Fibroblast of skin of abdomen (primary cell): ENCODE measurements at regions not wholly inside any gene's neighbourhood (a gene's known extent, or its start where the extent isn't known, plus 50 kb on each side); places are given as distances from the start of the nearest gene placed in this dataset.
A peak's percentile ranks its signal among the peaks of the same experiment; 100 is the strongest.
"Not testable (repeated sequence)": the region's sequence is repeated elsewhere in the genome, so short reads cannot be mapped to it uniquely, and the experiment has no call there.

Source experiments
- DNase-seq: peaks from one replicate; pipeline ENCODE4 v3.0.0-alpha.2; 2013

DNA sequence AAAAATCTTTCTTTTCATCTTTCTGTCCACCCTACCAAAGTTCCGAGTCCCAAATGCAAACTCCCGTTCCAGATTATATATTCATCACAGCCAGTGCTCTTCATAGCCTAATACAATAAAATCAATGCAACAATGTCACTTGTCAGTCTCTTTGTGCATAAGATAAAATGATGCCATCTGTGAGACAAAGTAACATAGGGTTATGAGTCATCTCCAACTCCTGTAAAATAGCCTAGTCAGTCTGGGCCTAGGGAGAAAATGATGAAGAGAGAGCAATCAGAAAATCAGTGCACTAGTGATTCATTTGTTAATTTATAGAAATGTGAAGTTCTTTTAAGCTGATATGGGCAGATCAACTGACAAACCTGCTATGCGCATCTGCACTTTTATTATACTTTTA lies 689.1 kb upstream of the DIAPH2 start:
- no peak for DNase-seq

DNA sequence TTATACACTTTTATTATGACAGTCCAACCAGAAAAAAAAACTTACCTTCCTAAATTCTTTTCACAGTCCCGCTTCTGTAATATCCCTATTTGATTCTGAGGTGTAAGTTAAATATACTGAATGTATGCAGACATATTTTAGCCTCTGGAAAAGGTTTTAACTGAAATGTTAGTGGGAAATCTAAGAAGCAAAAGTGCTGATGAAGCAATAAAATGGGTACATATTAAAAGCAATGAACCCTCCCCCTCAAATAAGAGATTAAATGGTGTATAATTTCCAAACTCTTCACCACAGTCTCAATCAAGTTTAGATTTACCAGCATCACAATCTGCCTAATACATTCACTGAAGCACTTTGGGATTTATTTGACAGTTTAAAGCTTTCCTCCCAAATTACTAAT lies 688.3 kb upstream of the DIAPH2 start:
- no peak for DNase-seq

DNA sequence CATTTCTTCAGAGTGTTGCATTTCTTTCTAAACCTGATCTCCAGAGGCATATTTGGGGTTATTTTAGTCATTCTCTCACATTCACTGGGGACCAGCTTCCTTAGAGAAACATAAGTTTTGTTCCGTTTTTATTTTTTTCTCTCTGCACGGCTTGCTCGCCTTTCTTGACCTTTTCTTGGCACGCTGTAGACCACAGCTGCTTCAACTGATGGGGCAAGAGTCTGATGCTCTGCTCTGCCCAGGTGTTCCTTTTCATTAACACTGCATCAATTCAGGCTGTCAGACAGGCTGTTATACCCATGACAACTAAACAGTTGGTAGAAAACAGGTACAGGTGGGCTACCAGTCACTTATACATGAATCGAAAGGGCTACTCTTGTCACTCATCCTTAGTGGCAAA lies 682.2 kb upstream of the DIAPH2 start:
- peak; percentile 0 for DNase-seq

DNA sequence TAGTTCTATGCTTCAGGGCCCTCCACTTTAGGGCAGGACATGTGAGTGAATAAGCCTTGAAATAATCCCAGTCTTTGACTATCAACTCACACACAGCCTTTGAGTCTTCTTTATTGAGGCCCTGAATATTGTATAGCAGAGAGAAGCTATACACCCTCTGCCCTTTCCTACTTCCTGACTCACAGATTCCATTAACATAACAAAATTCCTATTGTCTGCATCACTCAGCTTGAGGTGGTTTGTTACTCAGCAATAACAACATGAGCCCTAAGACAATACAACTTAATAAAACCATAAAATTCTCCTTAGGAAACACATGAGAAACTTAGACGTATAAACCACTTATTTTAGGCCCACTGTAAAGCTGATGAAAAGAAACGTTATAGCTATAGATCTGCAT lies 680.3 kb upstream of the DIAPH2 start:
- peak; percentile 12 for DNase-seq

DNA sequence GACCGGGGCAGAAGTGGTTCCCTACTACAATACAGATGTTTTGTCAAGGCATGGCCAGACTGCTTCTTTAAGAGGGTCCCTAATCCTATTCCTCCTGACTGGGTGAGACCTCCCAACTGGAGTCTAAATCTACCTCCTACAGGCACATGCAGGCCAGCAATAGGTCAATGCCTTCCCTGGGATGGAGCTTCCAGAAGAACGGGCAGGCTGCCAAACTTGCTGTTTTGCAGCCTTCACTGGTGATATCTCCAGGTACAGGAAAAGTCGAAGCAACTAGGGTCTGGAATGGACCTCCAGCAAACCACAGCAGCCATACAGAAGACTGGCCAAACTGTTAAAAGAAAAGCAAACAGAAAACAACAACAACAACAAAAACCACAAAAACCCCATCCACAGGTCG lies 678.4 kb upstream of the DIAPH2 start:
- no peak for DNase-seq

DNA sequence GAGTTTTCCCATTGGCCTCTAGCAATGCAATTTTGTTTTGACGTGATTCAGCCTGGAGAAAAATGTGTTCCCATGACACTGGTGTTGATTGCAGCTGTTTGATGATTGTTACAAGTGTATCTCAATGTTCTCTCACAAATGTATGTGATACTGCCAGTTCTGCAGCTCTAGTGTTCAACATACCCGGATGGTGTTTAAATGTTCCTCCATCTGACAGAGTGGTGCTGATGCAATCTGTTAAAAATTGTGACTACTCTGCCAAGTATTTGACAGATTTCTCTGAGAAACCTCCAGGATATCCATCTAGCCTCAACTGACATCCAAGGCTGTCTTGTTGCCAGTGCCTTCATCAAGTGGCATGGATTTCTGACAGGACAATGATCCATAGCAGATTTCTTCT lies 657.2 kb upstream of the DIAPH2 start:
- DNase-seq = peak; percentile 1

DNA sequence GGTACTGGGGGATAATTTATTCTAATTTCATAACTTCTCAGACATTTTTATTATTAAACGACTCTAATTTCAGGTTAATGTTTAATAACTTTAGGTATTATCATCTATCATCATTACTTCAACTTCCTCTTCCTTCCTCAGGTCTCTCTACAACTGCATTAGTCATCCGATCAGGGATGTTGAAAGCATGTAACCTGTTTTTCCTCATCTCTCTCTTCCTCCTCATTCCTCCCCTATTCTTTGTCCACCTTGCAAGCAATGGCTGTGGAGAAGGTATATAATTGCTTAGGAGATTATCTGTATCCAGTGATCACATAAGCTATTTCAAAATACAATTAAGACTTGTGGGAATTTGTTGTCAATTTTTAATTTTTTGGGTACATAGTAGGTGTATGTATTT lies 632.6 kb upstream of the DIAPH2 start:
- no peak for DNase-seq

DNA sequence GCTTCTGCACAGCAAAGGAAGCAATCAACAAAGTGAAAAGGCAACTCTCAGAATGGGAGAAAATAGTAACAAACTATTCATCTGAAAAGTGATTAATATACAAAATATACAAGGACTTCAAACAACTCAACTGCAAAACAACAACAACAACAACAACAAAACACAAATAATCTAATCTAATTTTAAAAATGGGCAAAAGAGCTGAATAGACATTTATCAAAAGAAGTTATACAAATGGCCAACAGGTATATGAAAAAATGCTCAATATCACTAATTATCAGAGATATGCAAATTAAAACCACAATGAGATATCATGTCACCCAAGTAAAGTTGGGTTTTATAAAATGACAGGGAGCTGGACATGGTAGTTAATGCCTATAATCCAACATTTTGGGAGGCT lies 602.8 kb upstream of the DIAPH2 start:
- no peak for DNase-seq

DNA sequence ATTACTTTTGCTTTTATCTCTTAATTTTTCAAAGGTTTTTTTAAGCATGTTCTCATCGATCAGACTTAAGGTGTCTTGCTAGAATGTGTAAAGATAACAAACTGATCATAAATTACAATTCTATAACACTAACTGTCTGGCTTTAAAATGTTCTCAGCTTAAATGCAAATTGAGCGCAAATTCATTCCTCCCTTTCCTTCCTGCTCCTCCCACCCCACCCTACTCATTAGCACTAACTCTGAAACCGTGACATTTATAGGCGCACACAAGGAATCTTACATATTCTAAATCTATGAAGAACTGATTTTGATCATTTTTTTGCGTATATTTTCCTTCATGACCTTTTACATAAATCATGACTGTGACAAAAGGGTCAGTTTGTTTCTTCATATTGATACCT lies 590.0 kb upstream of the DIAPH2 start:
- DNase-seq = no peak

DNA sequence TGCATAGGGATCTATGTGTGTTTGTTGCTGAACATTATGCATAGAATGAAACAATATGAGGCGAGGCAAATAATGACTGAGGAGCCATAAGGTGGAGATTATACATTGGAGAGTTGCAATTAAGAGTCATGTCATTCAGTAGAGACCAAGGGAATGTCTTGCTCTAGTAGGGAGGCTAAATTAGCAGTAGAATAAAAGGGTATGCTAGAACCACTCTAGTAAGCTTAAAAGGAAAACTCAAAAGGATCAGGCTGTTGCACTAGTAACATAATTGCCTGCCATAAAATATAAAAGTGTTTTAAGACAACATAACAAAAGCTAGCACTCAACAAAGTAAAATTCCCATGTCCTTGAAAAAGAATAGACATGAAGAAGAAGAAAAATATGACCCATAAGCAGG lies 586.2 kb upstream of the DIAPH2 start:
- DNase-seq = no peak

DNA sequence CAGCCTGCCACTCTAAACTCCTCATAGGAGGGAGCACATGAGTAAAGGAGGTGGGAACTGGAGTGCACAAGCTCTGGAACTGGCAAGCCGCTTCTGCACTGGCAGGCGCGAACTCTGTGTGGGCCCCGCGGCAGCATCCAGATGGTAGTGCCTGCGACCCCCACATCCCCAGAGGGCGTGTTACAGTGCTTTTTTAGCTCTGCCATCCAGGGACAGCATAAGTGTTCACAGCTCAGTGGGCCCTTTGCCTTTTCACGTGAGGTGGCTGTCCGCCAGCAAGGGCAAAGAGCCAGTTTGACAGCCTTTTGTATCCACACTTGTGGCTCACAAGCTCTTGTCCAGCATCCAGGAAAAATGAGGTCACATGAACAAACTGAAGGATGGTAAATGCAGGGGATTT lies 581.6 kb upstream of the DIAPH2 start:
- DNase-seq = no peak

DNA sequence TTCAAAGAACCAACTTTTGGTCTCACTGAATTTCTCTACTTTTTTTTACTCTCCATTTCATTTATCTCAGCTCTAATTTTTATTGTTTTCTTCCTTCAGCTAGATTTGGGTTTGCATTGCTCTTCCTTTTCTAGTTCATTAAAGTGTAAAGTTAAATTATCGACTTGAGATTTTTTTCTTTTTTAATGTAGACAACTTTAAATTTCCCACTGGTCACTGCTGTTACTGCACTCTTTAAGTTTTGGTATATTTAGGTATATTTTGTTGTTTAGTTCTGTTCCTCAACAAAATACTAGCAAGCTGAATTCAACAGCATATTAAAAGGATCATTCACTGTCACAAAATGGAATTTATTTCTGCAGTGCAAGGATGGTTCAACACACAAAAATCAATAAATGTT lies 572.0 kb upstream of the DIAPH2 start:
- no peak for DNase-seq

DNA sequence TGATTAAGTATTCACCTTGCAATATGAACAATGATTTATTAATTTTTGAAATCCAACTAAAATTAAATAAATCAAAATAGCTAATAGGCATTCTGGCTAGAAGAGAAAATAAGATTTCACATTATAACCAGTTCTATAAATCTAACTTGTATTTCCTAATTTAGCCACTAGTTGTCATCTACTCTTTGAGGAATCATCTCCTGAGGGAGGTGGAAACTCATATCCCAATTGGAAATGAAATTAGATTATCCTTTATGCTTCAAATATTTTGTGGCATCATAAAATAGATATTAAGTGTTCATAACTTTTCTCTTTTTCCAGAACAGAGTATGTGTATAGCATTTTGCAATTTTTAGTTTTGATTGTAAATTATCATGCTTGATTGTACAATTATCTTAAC lies 558.5 kb upstream of the DIAPH2 start:
- no peak for DNase-seq

DNA sequence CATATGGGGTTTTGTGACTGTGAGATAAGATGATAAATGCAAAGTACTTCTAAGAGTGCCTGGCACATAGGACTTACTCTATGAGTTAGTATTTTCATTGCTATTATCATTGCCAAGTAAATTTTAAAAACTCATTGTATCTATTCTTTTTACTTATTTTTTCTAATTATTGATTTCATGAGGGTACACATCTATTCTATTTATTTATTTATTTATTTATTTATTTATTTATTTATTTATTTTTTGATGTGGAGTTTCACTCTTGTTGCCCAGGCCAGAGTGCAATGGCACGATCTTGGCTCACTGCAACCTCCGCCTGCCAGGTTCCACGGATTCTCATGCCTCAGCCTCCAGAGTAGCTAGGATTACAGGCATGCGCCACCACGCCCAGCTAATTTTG lies 556.6 kb upstream of the DIAPH2 start:
- DNase-seq = not testable (repeated sequence)

DNA sequence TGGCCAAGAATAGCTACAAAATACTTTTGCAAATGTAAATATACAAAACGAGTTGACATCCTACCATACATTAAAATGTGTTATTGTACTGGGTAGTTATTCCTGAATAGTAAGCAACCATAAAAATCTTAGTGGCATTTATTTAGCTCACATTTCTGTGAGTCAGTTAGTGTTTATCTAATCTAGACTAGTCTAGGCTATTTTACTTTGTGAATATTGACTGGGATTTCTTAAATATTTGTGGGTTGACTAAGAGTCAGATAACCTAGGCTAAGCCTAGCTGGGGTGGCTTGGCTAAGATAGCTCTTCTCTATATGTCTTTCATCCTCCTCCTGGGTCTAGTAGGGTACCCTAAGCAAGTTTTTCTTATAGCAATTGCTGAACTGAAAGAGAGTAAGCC lies 543.8 kb upstream of the DIAPH2 start:
- no peak for DNase-seq

DNA sequence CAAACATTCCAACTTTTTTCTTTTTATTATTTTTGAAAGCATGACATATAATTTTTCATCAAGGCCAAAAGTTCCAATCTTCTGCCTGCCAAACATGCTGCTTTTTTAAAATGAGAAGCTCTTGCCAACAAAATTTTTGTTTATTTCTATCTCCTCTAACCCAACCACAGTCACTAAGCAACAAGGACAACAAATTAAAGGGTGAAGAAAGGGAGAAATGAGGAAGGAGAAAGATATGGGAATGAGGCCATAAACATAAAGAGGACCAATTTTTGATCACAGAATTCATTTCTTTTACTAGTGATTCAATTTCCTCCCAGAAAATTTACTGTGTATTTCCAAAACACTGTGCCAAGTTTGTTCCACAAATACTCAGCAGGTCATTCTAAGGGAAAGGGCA lies 537.0 kb upstream of the DIAPH2 start:
- no peak for DNase-seq

DNA sequence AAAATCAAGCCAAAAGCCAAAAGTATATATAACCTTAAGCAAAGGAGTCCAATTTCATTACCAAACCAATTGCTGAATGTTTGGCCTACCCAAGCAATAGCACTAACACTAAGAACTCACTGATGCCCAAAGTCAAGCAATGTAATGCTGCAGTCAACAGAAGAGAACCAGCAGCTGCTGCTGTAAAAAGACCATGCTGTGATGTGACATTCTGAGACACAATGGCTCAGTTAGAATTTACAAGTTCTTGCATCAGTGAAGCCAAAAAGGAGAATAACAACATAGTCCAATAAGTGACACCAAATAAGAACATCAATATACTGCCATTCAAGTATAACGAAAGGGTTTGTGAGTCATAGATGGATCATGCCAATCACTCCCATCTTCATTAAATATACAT lies 514.0 kb upstream of the DIAPH2 start:
- no peak for DNase-seq

DNA sequence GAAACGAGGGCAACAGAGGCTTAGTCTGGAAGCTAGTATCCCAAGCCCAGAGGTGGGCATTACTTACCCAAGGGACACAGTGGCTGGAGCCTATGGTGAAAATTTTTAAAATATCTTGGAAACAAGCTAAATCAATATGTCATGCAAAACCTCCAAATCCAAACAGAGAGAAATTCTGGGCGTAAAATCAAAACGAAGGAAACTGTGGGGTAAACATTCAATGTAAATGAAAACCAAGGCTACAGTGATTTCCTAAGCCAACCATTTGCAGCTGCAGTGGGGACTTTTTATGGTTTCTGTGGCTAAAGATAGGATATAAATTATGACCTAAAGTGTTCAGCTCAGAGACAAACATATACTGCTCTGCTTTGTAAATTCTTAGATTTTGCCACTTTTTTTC lies 507.7 kb upstream of the DIAPH2 start:
- no peak for DNase-seq

DNA sequence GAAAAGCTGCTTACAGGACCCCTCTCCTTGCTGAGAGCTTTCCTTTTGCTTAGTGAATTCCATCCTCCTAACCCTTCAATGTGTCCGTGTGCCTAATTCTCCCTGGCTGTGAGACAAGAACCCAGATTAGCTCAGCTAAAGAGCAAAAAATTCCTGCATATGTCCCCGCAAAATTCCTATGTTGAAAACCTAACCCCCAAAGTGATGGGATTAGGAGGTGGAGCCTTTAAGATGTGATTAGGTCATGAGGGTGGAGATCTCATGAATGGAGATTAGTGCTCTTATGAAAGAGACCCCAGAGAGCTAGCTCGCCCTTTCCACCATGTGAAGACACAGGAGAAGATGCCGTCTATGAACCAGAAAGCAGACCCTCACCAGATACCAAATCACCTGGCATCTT lies 503.0 kb upstream of the DIAPH2 start:
- DNase-seq = no peak

DNA sequence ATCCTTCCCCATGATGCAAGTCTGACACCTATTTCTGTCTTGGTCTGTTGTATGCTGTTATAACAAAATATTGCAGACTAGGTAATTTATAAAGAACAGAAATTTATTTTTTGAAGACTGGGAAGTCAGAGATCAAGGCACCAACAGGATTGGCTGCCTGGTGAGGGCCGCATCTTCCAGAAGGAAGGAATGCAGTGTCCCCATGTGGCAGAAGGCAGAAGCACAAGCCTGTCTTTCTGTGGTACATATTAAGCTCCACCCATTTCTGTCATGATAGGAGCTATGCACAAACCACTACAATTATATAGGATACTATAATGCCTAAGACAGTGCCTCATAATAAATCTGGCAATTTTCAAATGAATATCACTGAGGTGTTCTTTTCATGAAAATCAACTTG lies 502.3 kb upstream of the DIAPH2 start:
- no peak for DNase-seq

DNA sequence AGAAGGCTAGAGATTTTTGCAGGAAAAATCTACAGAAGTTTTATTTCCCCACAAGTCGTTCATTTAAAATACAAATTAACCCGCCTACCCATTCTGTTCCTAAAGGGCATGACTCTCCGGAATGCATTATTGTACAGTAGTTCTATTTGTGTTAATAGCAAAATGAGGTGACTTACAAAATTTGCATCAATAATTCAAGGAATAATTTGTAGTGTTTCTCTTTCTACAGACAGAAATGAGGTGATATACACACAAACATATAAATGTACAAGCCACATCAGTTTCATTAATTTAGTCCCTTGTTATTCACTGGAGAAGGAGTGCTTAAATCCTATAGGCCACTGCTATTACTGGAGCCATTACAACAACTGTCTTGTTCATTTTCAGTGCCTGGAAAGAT lies 501.3 kb upstream of the DIAPH2 start:
- no peak for DNase-seq

DNA sequence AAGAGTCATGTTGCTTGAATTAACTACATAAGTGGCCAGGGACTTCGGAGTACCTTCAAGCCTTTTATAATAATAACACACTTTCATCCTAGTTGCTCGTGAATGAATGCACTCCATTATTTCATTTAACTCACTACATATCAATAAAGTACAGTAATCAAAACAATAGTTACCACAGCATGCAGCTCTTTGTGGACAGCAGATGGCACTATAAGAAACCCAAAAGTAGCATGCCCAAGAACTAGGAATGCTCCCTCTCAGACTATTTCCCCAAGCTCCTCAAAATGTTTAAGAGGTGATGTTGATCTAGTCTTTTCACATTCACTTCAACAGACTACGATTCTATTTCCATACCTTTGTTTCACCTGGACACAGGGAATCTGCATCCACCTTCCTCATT lies 500.8 kb upstream of the DIAPH2 start:
- DNase-seq = no peak

DNA sequence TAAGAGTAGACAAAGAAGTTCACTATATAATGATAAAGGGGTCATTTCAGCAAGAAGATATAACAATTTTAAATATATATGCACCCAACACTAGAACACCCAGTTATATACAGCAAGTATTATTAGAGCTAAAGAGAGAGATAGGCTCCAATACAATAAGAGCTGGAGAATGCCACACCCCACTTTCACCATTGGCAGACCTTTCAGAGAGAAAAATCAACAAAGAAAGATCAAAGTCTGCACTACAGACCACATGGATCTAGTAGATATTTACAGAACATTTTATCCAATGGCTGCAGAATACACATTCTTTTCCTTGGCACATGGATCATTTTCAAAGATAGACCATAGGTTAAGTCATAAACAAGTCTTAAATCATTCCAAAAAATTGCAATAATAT lies 479.7 kb upstream of the DIAPH2 start:
- no peak for DNase-seq

DNA sequence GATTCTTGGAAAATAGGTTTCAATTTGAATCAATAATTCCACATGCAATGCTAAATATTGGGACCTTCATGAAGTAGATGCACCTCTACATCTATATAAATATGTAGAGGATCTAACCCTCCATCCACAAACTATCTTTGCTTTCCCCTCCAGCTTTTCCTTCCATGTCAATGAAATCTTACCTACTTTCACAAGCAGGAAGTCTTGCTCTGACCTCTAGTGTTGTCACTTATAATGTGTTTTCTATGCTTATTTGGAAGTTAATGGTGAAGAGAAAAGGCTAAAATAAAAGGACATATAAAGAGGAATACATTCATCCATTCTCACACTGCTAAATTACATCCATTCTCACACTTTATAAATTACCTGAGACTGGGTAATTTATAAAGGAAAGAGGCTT lies 472.7 kb upstream of the DIAPH2 start:
- no peak for DNase-seq

DNA sequence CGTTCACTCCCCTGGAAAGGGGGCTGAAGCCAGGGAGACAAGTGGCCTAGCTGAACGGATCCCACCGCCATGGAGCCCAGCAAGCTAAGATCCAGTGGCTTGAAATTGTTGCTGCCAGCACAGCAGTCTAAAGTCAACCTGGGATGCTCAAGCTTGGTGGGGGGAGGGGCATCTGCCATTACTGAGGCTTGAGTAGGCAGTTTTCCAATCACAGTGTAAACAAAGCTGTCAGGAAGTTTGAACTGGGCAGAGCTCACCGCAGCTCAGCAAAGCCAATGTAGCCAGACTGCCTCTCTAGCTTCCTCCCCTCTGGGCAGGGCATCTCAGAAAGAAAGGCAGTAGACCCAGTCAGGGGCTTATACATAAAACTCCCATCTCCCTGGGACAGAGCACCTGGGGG lies 470.0 kb upstream of the DIAPH2 start:
- DNase-seq = not testable (repeated sequence)

DNA sequence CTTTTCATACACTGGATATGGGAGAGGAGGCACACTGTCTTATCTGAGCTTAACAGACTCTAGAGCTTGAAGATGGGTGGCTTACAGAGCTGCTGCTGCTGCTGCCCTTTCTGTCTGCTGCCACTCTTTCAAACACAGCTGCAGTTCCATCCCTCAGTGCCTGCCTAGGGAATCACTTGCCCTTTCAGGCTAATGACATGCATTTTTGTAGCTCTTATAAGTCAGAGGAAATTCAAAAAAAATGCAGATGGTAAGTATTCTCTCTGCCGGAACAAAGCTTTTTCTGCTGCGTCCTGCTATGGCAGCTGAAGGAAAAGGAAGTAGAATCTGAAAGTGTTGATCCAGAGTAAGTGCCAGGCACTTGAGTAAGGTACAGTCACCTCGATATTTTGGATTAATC lies 460.4 kb upstream of the DIAPH2 start:
- DNase-seq = no peak
